ENCODE measurements at regions not wholly inside any gene's neighbourhood (a gene's known extent, or its start where the extent isn't known, plus 50 kb on each side); places are given as distances from the start of the nearest gene placed in this dataset.

- DNase-seq (ENCODE audit: low read depth in 2 of 2): no peak
Measured at GRCh38 chr1:169012416-169012815, 94.1 kb upstream of the ATP1B1 start.

- no peak for DNase-seq (ENCODE audit: low read depth in 2 of 2)
Measured at GRCh38 chr1:169013821-169014220, 92.7 kb upstream of the ATP1B1 start.

- DNase-seq (ENCODE audit: low read depth in 2 of 2): no peak
Measured at GRCh38 chr1:169015464-169015863, 91.0 kb upstream of the ATP1B1 start.

GRCh38 chr1:169018751-169019150 is 87.7 kb upstream of the ATP1B1 start:
- no peak for DNase-seq (ENCODE audit: low read depth in 2 of 2)

GRCh38 chr1:169019419-169020058 is 87.0 kb upstream of the ATP1B1 start:
- DNase-seq (ENCODE audit: low read depth in 2 of 2): no peak

- DNase-seq (ENCODE audit: low read depth in 2 of 2): no peak
Measured at GRCh38 chr1:169020684-169021083, 85.8 kb upstream of the ATP1B1 start.

GRCh38 chr1:169022648-169023047 is 83.8 kb upstream of the ATP1B1 start:
- no peak for DNase-seq (ENCODE audit: low read depth in 2 of 2)

GRCh38 chr1:169024255-169024654 is 82.2 kb upstream of the ATP1B1 start:
- no peak for DNase-seq (ENCODE audit: low read depth in 2 of 2)

GRCh38 chr1:169024800-169025271 is 81.7 kb upstream of the ATP1B1 start:
- no peak for DNase-seq (ENCODE audit: low read depth in 2 of 2)

GRCh38 chr1:169025412-169025811 is 81.1 kb upstream of the ATP1B1 start:
- no peak for DNase-seq (ENCODE audit: low read depth in 2 of 2)

GRCh38 chr1:169027607-169028320 is 78.7 kb upstream of the ATP1B1 start:
- no peak for DNase-seq (ENCODE audit: low read depth in 2 of 2)

GRCh38 chr1:169031566-169032224 is 74.8 kb upstream of the ATP1B1 start:
- DNase-seq (ENCODE audit: low read depth in 2 of 2): no peak

- DNase-seq (ENCODE audit: low read depth in 2 of 2): no peak
Measured at GRCh38 chr1:169041366-169041765, 65.1 kb upstream of the ATP1B1 start.

- DNase-seq (ENCODE audit: low read depth in 2 of 2): no peak
Measured at GRCh38 chr1:169042377-169042776, 64.1 kb upstream of the ATP1B1 start.

GRCh38 chr1:169043823-169044222 is 62.7 kb upstream of the ATP1B1 start:
- DNase-seq (ENCODE audit: low read depth in 2 of 2): no peak

- DNase-seq (ENCODE audit: low read depth in 2 of 2): no peak
Measured at GRCh38 chr1:169044296-169044695, 62.2 kb upstream of the ATP1B1 start.

GRCh38 chr1:169044971-169045370 is 61.5 kb upstream of the ATP1B1 start:
- DNase-seq (ENCODE audit: low read depth in 2 of 2): no peak

- DNase-seq (ENCODE audit: low read depth in 2 of 2): no peak
Measured at GRCh38 chr1:169046671-169047070, 59.8 kb upstream of the ATP1B1 start.

- no peak for DNase-seq (ENCODE audit: low read depth in 2 of 2)
Measured at GRCh38 chr1:169047074-169047473, 59.4 kb upstream of the ATP1B1 start.

GRCh38 chr1:169048043-169048442 is 58.4 kb upstream of the ATP1B1 start:
- DNase-seq (ENCODE audit: low read depth in 2 of 2): no peak

GRCh38 chr1:169049258-169049938 is 57.1 kb upstream of the ATP1B1 start:
- no peak for DNase-seq (ENCODE audit: low read depth in 2 of 2)

GRCh38 chr1:169051171-169051570 is 55.3 kb upstream of the ATP1B1 start:
- no peak for DNase-seq (ENCODE audit: low read depth in 2 of 2)
